ENCODE measurements at regions not wholly inside any gene's neighbourhood (a gene's known extent, or its start where the extent isn't known, plus 50 kb on each side); places are given as distances from the start of the nearest gene placed in this dataset.

DNA sequence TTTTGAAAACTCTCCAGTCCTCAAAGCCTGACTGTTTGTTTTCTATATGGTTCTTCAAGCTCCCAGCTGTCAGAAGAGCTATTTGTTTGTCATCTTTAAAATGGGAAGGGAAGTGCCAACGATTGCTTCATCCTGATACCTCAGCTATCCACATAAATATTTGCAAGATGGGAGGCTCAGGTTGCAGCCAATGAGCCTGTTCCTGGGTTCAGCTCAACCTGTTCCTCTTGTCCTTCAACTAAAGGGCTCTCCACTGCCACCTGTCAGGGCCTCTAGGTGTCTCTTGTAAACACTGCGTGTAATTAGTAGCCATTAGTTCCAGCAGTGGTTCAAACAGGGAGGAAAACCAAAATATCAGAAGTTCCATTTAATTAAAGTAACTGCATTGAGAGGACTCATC, 445.1 kb downstream of the AJAP1 start:
- TF ChIP-seq POLR2A (IDR thresholded peaks at IDR 0.05) = no peak
- TF ChIP-seq, protein P1, sequence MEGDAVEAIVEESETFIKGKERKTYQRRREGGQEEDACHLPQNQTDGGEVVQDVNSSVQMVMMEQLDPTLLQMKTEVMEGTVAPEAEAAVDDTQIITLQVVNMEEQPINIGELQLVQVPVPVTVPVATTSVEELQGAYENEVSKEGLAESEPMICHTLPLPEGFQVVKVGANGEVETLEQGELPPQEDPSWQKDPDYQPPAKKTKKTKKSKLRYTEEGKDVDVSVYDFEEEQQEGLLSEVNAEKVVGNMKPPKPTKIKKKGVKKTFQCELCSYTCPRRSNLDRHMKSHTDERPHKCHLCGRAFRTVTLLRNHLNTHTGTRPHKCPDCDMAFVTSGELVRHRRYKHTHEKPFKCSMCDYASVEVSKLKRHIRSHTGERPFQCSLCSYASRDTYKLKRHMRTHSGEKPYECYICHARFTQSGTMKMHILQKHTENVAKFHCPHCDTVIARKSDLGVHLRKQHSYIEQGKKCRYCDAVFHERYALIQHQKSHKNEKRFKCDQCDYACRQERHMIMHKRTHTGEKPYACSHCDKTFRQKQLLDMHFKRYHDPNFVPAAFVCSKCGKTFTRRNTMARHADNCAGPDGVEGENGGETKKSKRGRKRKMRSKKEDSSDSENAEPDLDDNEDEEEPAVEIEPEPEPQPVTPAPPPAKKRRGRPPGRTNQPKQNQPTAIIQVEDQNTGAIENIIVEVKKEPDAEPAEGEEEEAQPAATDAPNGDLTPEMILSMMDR (IDR thresholded peaks at IDR 0.05) = no peak
